WTC11 (cell line): ENCODE measurements at regions not wholly inside any gene's neighbourhood (a gene's known extent, or its start where the extent isn't known, plus 50 kb on each side); places are given as distances from the start of the nearest gene placed in this dataset.

ENCODE experiments used
- CREM ChIP-seq: sonication (generic); formaldehyde crosslinking; IDR thresholded peaks from 2 replicates; pipeline ENCODE4 v1.8.1; 2022; ENCODE audit warnings: mild to moderate bottlenecking, missing genetic modification reagents, moderate library complexity
- FOXP1 ChIP-seq: sonication (generic); formaldehyde crosslinking; IDR thresholded peaks from 2 replicates; pipeline ENCODE4 v1.8.0; 2022; ENCODE audit warnings: missing genetic modification reagents, mild to moderate bottlenecking, moderate library complexity, borderline replicate concordance
- ZNF121 ChIP-seq: sonication (generic); formaldehyde crosslinking; IDR thresholded peaks from 2 replicates; pipeline ENCODE4 v1.8.0; 2023; ENCODE audit warnings: missing genetic modification reagents
- ZNF263 ChIP-seq: sonication (generic); formaldehyde crosslinking; IDR thresholded peaks from 2 replicates; pipeline ENCODE4 v1.8.1; 2022; ENCODE audit warnings: low read depth, mild to moderate bottlenecking, moderate library complexity, missing genetic modification reagents

GRCh38 chr4:166174717-166175490 lies 301.9 kb downstream of the TLL1 start:
- TF ChIP-seq FOXP1 (no peak), ZNF121 (CRISPR knock-in tag) (no peak), ZNF263 (CRISPR knock-in tag) (no peak), CREM (no peak)
